RWPE2 (cell line): ENCODE measurements at regions not wholly inside any gene's neighbourhood (a gene's known extent, or its start where the extent isn't known, plus 50 kb on each side); places are given as distances from the start of the nearest gene placed in this dataset.

ENCODE experiments used
- ATAC-seq: fragments of 200-7000 bp; cut with Tn5 transposase; 3 replicates; pipeline ENCODE4 v1.9.1; 2021; ENCODE audit warnings: low read depth
- DNase-seq: peaks from one replicate; pipeline ENCODE4 v3.0.0-alpha.2; 2020; ENCODE audit warnings: low spot score
- H3K27ac ChIP-seq: fragments of 450-650 bp; 2 replicates; pipeline ENCODE4 v1.5.1; 2017; ENCODE audit warnings: mild to moderate bottlenecking; ENCODE audit not compliant: poor library complexity, severe bottlenecking
- H3K27me3 ChIP-seq: fragments of 250-450 bp; sonication (Bioruptor Pico); 2 replicates; pipeline ENCODE4 v1.5.1; 2021; ENCODE audit warnings: mild to moderate bottlenecking, moderate library complexity; ENCODE audit not compliant: insufficient read depth, poor library complexity, severe bottlenecking
- H3K36me3 ChIP-seq: fragments of 250-450 bp; sonication (Bioruptor Pico); 2 replicates; pipeline ENCODE4 v1.5.1; 2020; ENCODE audit warnings: low read depth, mild to moderate bottlenecking, moderate library complexity
- H3K4me1 ChIP-seq: fragments of 250-450 bp; sonication (Bioruptor Pico); 2 replicates; pipeline ENCODE4 v1.5.1; 2021; ENCODE audit warnings: mild to moderate bottlenecking, moderate library complexity; ENCODE audit not compliant: insufficient read depth, poor library complexity, severe bottlenecking
- H3K4me3 ChIP-seq: fragments of 250-450 bp; sonication (Bioruptor Pico); 2 replicates; pipeline ENCODE4 v1.5.1; 2021; ENCODE audit warnings: mild to moderate bottlenecking, moderate library complexity; ENCODE audit not compliant: severe bottlenecking
- H3K9me3 ChIP-seq: fragments of 250-450 bp; sonication (Bioruptor Pico); 2 replicates; pipeline ENCODE4 v1.5.1; 2021; ENCODE audit warnings: mild to moderate bottlenecking, moderate library complexity; ENCODE audit not compliant: severe bottlenecking
- TF ChIP-seq, protein P1 (sequence below): fragments of 450-650 bp; IDR thresholded peaks from one replicate; pipeline ENCODE4 v1.5.1; 2017; ENCODE audit warnings: mild to moderate bottlenecking, moderate library complexity; ENCODE audit not compliant: poor library complexity, severe bottlenecking

DNA sequence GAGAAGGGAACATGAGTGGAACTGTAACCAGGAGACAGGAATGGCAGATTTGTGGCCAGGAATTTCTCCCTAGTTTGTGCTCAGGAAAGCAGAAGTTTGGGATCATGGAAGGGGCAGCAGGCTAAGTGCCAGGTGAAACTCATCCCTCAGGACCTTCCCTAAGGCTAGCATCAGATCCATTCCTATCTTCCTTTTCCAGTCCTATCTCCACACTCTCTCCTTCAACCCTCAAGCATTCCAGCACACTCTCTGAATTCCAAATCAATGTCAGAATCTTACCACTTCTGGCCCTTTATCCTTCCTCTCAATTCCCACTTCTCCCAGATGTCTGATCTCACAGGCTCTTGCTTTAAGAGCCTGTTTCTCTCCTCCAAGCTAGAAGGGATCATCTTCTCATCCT is 53.2 kb upstream of the GRIA1 start:
- DNase-seq (no peak), ATAC-seq (no peak)
- Histone ChIP-seq H3K27me3 (no peaks in the 10 kb centered on the region), H3K36me3 (no peaks in the 10 kb centered on the region), H3K27ac (no peak overlapping the region), H3K4me3 (no peak overlapping the region), H3K9me3 (no peaks in the 10 kb centered on the region), H3K4me1 (no peaks in the 10 kb centered on the region)
- TF ChIP-seq, protein P1, sequence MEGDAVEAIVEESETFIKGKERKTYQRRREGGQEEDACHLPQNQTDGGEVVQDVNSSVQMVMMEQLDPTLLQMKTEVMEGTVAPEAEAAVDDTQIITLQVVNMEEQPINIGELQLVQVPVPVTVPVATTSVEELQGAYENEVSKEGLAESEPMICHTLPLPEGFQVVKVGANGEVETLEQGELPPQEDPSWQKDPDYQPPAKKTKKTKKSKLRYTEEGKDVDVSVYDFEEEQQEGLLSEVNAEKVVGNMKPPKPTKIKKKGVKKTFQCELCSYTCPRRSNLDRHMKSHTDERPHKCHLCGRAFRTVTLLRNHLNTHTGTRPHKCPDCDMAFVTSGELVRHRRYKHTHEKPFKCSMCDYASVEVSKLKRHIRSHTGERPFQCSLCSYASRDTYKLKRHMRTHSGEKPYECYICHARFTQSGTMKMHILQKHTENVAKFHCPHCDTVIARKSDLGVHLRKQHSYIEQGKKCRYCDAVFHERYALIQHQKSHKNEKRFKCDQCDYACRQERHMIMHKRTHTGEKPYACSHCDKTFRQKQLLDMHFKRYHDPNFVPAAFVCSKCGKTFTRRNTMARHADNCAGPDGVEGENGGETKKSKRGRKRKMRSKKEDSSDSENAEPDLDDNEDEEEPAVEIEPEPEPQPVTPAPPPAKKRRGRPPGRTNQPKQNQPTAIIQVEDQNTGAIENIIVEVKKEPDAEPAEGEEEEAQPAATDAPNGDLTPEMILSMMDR = no peak

DNA sequence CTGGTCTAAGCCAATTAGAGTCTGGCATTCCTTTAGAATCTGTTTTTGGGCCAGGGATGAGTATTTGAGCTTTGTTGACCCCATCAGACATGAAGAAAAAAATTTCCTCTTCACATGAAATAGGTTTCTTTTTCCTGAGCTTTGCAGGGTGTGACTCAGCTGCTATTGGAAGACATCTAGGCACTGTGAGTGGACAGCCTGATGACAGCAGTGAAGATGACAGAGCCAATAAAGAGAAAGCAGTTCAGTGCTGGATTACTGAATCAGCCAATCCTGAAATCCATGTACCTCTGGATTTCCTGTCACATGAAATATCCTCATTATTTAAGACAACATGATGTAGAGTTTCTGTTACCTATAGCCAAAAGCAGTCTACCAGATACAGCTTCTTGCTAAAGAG is 51.3 kb upstream of the GRIA1 start:
- TF ChIP-seq, protein P1 = no peak
- H3K4me3 ChIP-seq = no peak overlapping the region
- no peaks in the 10 kb centered on the region for H3K36me3 ChIP-seq
- no peaks in the 10 kb centered on the region for H3K27me3 ChIP-seq
- H3K9me3 ChIP-seq = no peaks in the 10 kb centered on the region
- no peaks in the 10 kb centered on the region for H3K4me1 ChIP-seq
- H3K27ac ChIP-seq = no peak overlapping the region
- DNase-seq = no peak
- ATAC-seq = peak; percentile 38; the same call in 1 of the 3 replicates
